ENCODE measurements at regions not wholly inside any gene's neighbourhood (a gene's known extent, or its start where the extent isn't known, plus 50 kb on each side); places are given as distances from the start of the nearest gene placed in this dataset.
A peak's percentile ranks its signal among the peaks of the same experiment; 100 is the strongest.

GRCh38 chr2:36266536-36267121, 88.9 kb upstream of the CRIM1 start:
- Histone ChIP-seq H3K18ac (ENCODE audit: extremely low read depth, low read length) (no peak overlapping the region), H3K56ac (replicated peaks; ENCODE audit: insufficient read length, low read depth, low read length) (no peak overlapping the region), H4K5ac (ENCODE audit: insufficient read length, low read depth, low read length) (no peak overlapping the region), H3K23me2 (ENCODE audit: low read depth, low read length) (no peaks in the 10 kb centered on the region), H3K23ac (ENCODE audit: insufficient read length) (no peak overlapping the region), H3K14ac (ENCODE audit: insufficient read length) (no peak overlapping the region), H3K4me3 (ENCODE audit: extremely low read depth in 1 of 4, insufficient read depth in 2 of 4, low read depth in 3 of 4, low read length in 4 of 4) (no peak overlapping the region), H3K79me2 (ENCODE audit: control insufficient read depth in 1 of 2, insufficient read depth in 2 of 2, low read length in 2 of 2) (no peaks in the 10 kb centered on the region), H4K20me1 (replicated peaks in 1 of 2; ENCODE audit: control insufficient read depth in 1 of 2, insufficient read depth in 2 of 2, low read length in 2 of 2) (no peaks in the 10 kb centered on the region), H2BK120ac (replicated peaks; ENCODE audit: low read depth, low read length) (no peak overlapping the region), H3K27me3 (replicated peaks in 1 of 4; ENCODE audit: control insufficient read depth in 3 of 4, extremely low read depth in 1 of 4, insufficient read depth in 3 of 4, low read length in 3 of 4) (no peaks in the 10 kb centered on the region), H2BK12ac (ENCODE audit: low read depth, low read length) (0 out of 2 replicates have a peak overlapping the region, but pooled peaks have one; percentile 29), H2AFZ (ENCODE audit: low read length) (peak overlapping the region; percentile 98), H4K91ac (replicated peaks; ENCODE audit: insufficient read length, low read length) (no peak overlapping the region), H2AK5ac (ENCODE audit: low read depth, low read length) (no peak overlapping the region), H3K9me3 (ENCODE audit: insufficient read depth in 2 of 2, low read depth in 1 of 2, low read length in 1 of 2) (no peaks in the 10 kb centered on the region), H3K79me1 (ENCODE audit: low read depth, low read length) (no peaks in the 10 kb centered on the region), H3K4me2 (ENCODE audit: insufficient read depth in 1 of 2, low read depth in 2 of 2, low read length in 2 of 2) (no peak overlapping the region), H3K4me1 (replicated peaks in 1 of 4; ENCODE audit: control insufficient read depth in 3 of 4, insufficient read depth in 4 of 4, low read length in 3 of 4) (peaks cover 0 to 8% (median 5%) of the 10 kb centered on the region in 4 experiments; a peak in 3 of 7 replicates), H3K4ac (replicated peaks; ENCODE audit: insufficient read length, low read depth, low read length) (no peak overlapping the region), H2BK15ac (ENCODE audit: low read length) (no peak overlapping the region), H3K36me3 (ENCODE audit: control insufficient read depth in 2 of 4, insufficient read depth in 4 of 4, low read length in 3 of 4) (no peaks in the 10 kb centered on the region), H4K8ac (ENCODE audit: extremely low read depth, insufficient read depth, low read length) (no peak overlapping the region), H2BK20ac (ENCODE audit: low read length) (no peak overlapping the region), H2BK5ac (ENCODE audit: low read depth, low read length) (no peak overlapping the region; the same call in 1 of the 2 replicates), H3K27ac (ENCODE audit: low read depth, low read length) (no peak overlapping the region), H3K9ac (replicated peaks in 1 of 4; ENCODE audit: extremely low read depth in 1 of 4, low read depth in 3 of 4, low read length in 3 of 4) (no peak overlapping the region)
- ChIA-PET CTCF (ENCODE audit: partially characterized antibody) (no interaction called here), POLR2A (ENCODE audit: partially characterized antibody) (no interaction called here)
- DNase-seq (ENCODE audit: low read depth in 1 of 2, low spot score in 2 of 2) (no peak), FAIRE-seq (no peak)
- TF ChIP-seq NRF1 (IDR thresholded peaks at IDR 0.05; ENCODE audit: low read depth, low read length), result no peak
- TF ChIP-seq E2F6 (IDR thresholded peaks at IDR 0.05), result no peak
- no peak for TF ChIP-seq NANOG (IDR thresholded peaks at IDR 0.05; ENCODE audit: insufficient read depth, low read depth, low read length, poor library complexity, severe bottlenecking)
- no peak for TF ChIP-seq CTCF (IDR thresholded peaks at IDR 0.05; ENCODE audit: control extremely low read depth in 1 of 3, insufficient read depth in 1 of 3, low read depth in 1 of 3, low read length in 3 of 3)
- no peak for TF ChIP-seq GTF2F1 (IDR thresholded peaks at IDR 0.05; ENCODE audit: borderline replicate concordance, low read depth, low read length)
- peak; percentile 20 to 40; a peak in 3 of 4 replicates for TF ChIP-seq RAD21 (IDR thresholded peaks at IDR 0.05 in 1 of 2, conservative IDR thresholded peaks at IDR 0.05 in 1 of 2; ENCODE audit: low read depth in 2 of 2, low read length in 2 of 2)
- TF ChIP-seq RNF2 (IDR thresholded peaks at IDR 0.05; ENCODE audit: borderline replicate concordance, low read depth, low read length, missing control alignments, poor library complexity, severe bottlenecking), result no peak
- no peak for TF ChIP-seq BACH1 (IDR thresholded peaks at IDR 0.05; ENCODE audit: low read length)
- TF ChIP-seq BCL11A (IDR thresholded peaks at IDR 0.05; ENCODE audit: low read depth in 2 of 2, low read length in 2 of 2), result no peak
- 82% methylated on average over 2 of the region's 2 CpGs; no CpG with 5 or more reads in 1 of the 2 experiments for WGBS, 2 experiments (ENCODE audit: extremely low coverage in 1 of 2, insufficient coverage in 1 of 2, insufficient read length in 1 of 2, insufficient replicate concordance in 2 of 2, low coverage in 1 of 2, low lambda C conversion rate in 2 of 2, missing lambda C conversion rate in 1 of 2)

All from H1 (cell line).